ENCODE measurements at regions not wholly inside any gene's neighbourhood (a gene's known extent, or its start where the extent isn't known, plus 50 kb on each side); places are given as distances from the start of the nearest gene placed in this dataset.

- TF ChIP-seq FOXK2 (IDR thresholded peaks at IDR 0.05) (no peak), SP1 (IDR thresholded peaks at IDR 0.05) (no peak), ZNF384 (IDR thresholded peaks at IDR 0.05) (no peak), LEF1 (IDR thresholded peaks at IDR 0.05; ENCODE audit: borderline replicate concordance) (no peak), FOXA1 (IDR thresholded peaks at IDR 0.05) (no peak), PKNOX1 (IDR thresholded peaks at IDR 0.05) (no peak), SUZ12 (IDR thresholded peaks at IDR 0.05) (no peak), FOXM1 (IDR thresholded peaks at IDR 0.05; ENCODE audit: borderline replicate concordance) (no peak), BHLHE40 (IDR thresholded peaks at IDR 0.05; ENCODE audit: borderline replicate concordance) (no peak), CTBP1 (IDR thresholded peaks at IDR 0.05; ENCODE audit: borderline replicate concordance) (no peak)
These were observed 258.9 kb downstream of the XXYLT1 start for GRCh38 chr3:195012100-195012499.
